Activated naive CD4-positive, alpha-beta T cell treated with anti-CD3 and anti-CD28 coated beads, Interleukin-2, amount 50 U/mL, for 72 hours (primary cell): ENCODE measurements at regions not wholly inside any gene's neighbourhood (a gene's known extent, or its start where the extent isn't known, plus 50 kb on each side); places are given as distances from the start of the nearest gene placed in this dataset.
"Not testable (repeated sequence)": the region's sequence is repeated elsewhere in the genome, so short reads cannot be mapped to it uniquely, and the experiment has no call there.

Experiments used
- ATAC-seq, 2 donors: fragments of 150-1000 bp; cut with Tn5 transposase; 2 replicates each; pipeline ENCODE4 v1.10.0; 2021; ENCODE audit warnings: mild to moderate bottlenecking in 2 of 2, moderate library complexity in 2 of 2
- DNase-seq, 2 donors: peaks; one replicate each; pipeline ENCODE4 v3.0.0; 2021 to 2022; ENCODE audit warnings: low spot score in 2 of 2
- H3K27ac Mint-ChIP-seq, 2 donors: one replicate each; pipeline ENCODE4 v1.8.0; 2022; ENCODE audit warnings: mild to moderate bottlenecking in 2 of 2, mixed read lengths in 2 of 2
- H3K36me3 Mint-ChIP-seq, 2 donors: one replicate each; pipeline ENCODE4 v1.8.0; 2022; ENCODE audit warnings: mixed read lengths in 2 of 2
- H3K9me3 Mint-ChIP-seq, 2 donors: one replicate each; pipeline ENCODE4 v1.8.0; 2022; ENCODE audit warnings: mixed read lengths in 2 of 2

- H3K36me3 Mint-ChIP-seq, result no peaks in the 10 kb centered on the region
- no peak for ATAC-seq
- DNase-seq, result no peak
- H3K27ac Mint-ChIP-seq, result no peak overlapping the region
- H3K9me3 Mint-ChIP-seq, result peaks cover 0 to 7% of the 10 kb centered on the region in 2 donors
These were observed 83.7 kb downstream of the PMAIP1 start for GRCh38 chr18:59983506-59983905.

GRCh38 chr18:59980188-59980637, 80.4 kb downstream of the PMAIP1 start:
- H3K36me3 Mint-ChIP-seq, result no peaks in the 10 kb centered on the region
- ATAC-seq (no peak), DNase-seq (no peak)
- H3K27ac Mint-ChIP-seq, result no peak overlapping the region
- peaks cover 0 to 7% of the 10 kb centered on the region in 2 donors for H3K9me3 Mint-ChIP-seq

- DNase-seq (no peak), ATAC-seq (no peak)
- peaks cover 0 to 7% of the 10 kb centered on the region in 2 donors for H3K36me3 Mint-ChIP-seq
- H3K27ac Mint-ChIP-seq, result no peak overlapping the region
- no peaks in the 10 kb centered on the region for H3K9me3 Mint-ChIP-seq
These were observed 72.2 kb downstream of the PMAIP1 start for GRCh38 chr18:59971871-59972428.

- not testable (repeated sequence) for H3K9me3 Mint-ChIP-seq, H3K36me3 Mint-ChIP-seq, DNase-seq, H3K27ac Mint-ChIP-seq
- ATAC-seq, result peak; percentile 38 to 55
These were observed 71.3 kb downstream of the PMAIP1 start for GRCh38 chr18:59971144-59971543.

- DNase-seq, H3K27ac Mint-ChIP-seq, ATAC-seq, H3K36me3 Mint-ChIP-seq, H3K9me3 Mint-ChIP-seq: not testable (repeated sequence)
These were observed 69.8 kb downstream of the PMAIP1 start for GRCh38 chr18:59969477-59970028.

GRCh38 chr18:59968583-59968982, 68.8 kb downstream of the PMAIP1 start:
- H3K36me3 Mint-ChIP-seq, result peaks cover 0 to 7% of the 10 kb centered on the region in 2 donors
- no peaks in the 10 kb centered on the region for H3K9me3 Mint-ChIP-seq
- DNase-seq (no peak), ATAC-seq (no peak)
- no peak overlapping the region for H3K27ac Mint-ChIP-seq

- DNase-seq, result no peak
- peaks cover 0 to 7% of the 10 kb centered on the region in 2 donors for H3K36me3 Mint-ChIP-seq
- no peaks in the 10 kb centered on the region for H3K9me3 Mint-ChIP-seq
- ATAC-seq, result no peak
- no peak overlapping the region for H3K27ac Mint-ChIP-seq
These were observed 68.1 kb downstream of the PMAIP1 start for GRCh38 chr18:59967878-59968277.

- H3K27ac Mint-ChIP-seq, result no peak overlapping the region
- peaks cover 0 to 7% of the 10 kb centered on the region in 2 donors for H3K36me3 Mint-ChIP-seq
- ATAC-seq, result no peak
- H3K9me3 Mint-ChIP-seq, result no peaks in the 10 kb centered on the region
- no peak for DNase-seq
These were observed 67.1 kb downstream of the PMAIP1 start for GRCh38 chr18:59966913-59967312.

- peaks cover 0 to 4% of the 10 kb centered on the region in 2 donors for H3K36me3 Mint-ChIP-seq
- no peaks in the 10 kb centered on the region for H3K9me3 Mint-ChIP-seq
- DNase-seq (no peak), ATAC-seq (no peak)
- H3K27ac Mint-ChIP-seq, result no peak overlapping the region
These were observed 63.4 kb downstream of the PMAIP1 start for GRCh38 chr18:59963229-59963628.

GRCh38 chr18:59961070-59961469, 61.3 kb downstream of the PMAIP1 start:
- Mint-ChIP-seq H3K9me3 (no peaks in the 10 kb centered on the region), H3K27ac (no peak overlapping the region), H3K36me3 (no peaks in the 10 kb centered on the region)
- no peak for ATAC-seq
- DNase-seq, result no peak

GRCh38 chr18:59960272-59960671, 60.5 kb downstream of the PMAIP1 start:
- no peaks in the 10 kb centered on the region for H3K36me3 Mint-ChIP-seq
- no peak for DNase-seq
- no peak overlapping the region for H3K27ac Mint-ChIP-seq
- ATAC-seq, result peak in 1 of 2 donors; percentile 38
- H3K9me3 Mint-ChIP-seq, result no peaks in the 10 kb centered on the region

GRCh38 chr18:59959606-59960005, 59.8 kb downstream of the PMAIP1 start:
- H3K9me3 Mint-ChIP-seq, result no peaks in the 10 kb centered on the region
- DNase-seq (no peak), ATAC-seq (no peak)
- H3K36me3 Mint-ChIP-seq, result no peaks in the 10 kb centered on the region
- H3K27ac Mint-ChIP-seq, result no peak overlapping the region

GRCh38 chr18:59959073-59959472, 59.3 kb downstream of the PMAIP1 start:
- DNase-seq (no peak), ATAC-seq (peak in 1 of 2 donors; percentile 67)
- no peaks in the 10 kb centered on the region for H3K36me3 Mint-ChIP-seq
- no peaks in the 10 kb centered on the region for H3K9me3 Mint-ChIP-seq
- H3K27ac Mint-ChIP-seq, result no peak overlapping the region

GRCh38 chr18:59957957-59958356, 58.2 kb downstream of the PMAIP1 start:
- Mint-ChIP-seq H3K27ac (no peak overlapping the region), H3K9me3 (no peaks in the 10 kb centered on the region), H3K36me3 (no peaks in the 10 kb centered on the region)
- no peak for ATAC-seq
- no peak for DNase-seq

- ATAC-seq (no peak), DNase-seq (no peak)
- no peaks in the 10 kb centered on the region for H3K36me3 Mint-ChIP-seq
- H3K27ac Mint-ChIP-seq, result no peak overlapping the region
- H3K9me3 Mint-ChIP-seq, result no peaks in the 10 kb centered on the region
These were observed 55.0 kb downstream of the PMAIP1 start for GRCh38 chr18:59954755-59955156.

- H3K9me3 Mint-ChIP-seq, result no peaks in the 10 kb centered on the region
- DNase-seq (no peak), ATAC-seq (no peak)
- no peaks in the 10 kb centered on the region for H3K36me3 Mint-ChIP-seq
- H3K27ac Mint-ChIP-seq, result no peak overlapping the region
These were observed 54.4 kb downstream of the PMAIP1 start for GRCh38 chr18:59954241-59954640.
